ENCODE measurements at regions not wholly inside any gene's neighbourhood (a gene's known extent, or its start where the extent isn't known, plus 50 kb on each side); places are given as distances from the start of the nearest gene placed in this dataset.
A peak's percentile ranks its signal among the peaks of the same experiment; 100 is the strongest.
"Not testable (repeated sequence)": the region's sequence is repeated elsewhere in the genome, so short reads cannot be mapped to it uniquely, and the experiment has no call there.

- Histone ChIP-seq H3K4me2 (ENCODE audit: low read length) (peak overlapping the region; percentile 82), H3K27me3 (ENCODE audit: low read depth, low read length) (peaks cover 8% of the 10 kb centered on the region), H3K36me3 (replicated peaks; ENCODE audit: low read depth, low read length) (no peaks in the 10 kb centered on the region), H3K79me2 (ENCODE audit: low read length) (no peaks in the 10 kb centered on the region), H3K4me3 (ENCODE audit: low read length) (no peak overlapping the region; the same call in 1 of the 2 replicates), H3K4me1 (ENCODE audit: low read length) (peaks cover 7% of the 10 kb centered on the region), H3K27ac (ENCODE audit: low read length) (no peak overlapping the region), H4K20me1 (ENCODE audit: insufficient read depth, low read length) (no peaks in the 10 kb centered on the region), H2AFZ (ENCODE audit: low read depth, low read length) (peak overlapping the region; percentile 73; the same call in 1 of the 2 replicates), H3K9me3 (ENCODE audit: insufficient read depth, low read length) (no peaks in the 10 kb centered on the region), H3K9ac (ENCODE audit: low read length) (no peak overlapping the region)
- TF ChIP-seq, protein P1, sequence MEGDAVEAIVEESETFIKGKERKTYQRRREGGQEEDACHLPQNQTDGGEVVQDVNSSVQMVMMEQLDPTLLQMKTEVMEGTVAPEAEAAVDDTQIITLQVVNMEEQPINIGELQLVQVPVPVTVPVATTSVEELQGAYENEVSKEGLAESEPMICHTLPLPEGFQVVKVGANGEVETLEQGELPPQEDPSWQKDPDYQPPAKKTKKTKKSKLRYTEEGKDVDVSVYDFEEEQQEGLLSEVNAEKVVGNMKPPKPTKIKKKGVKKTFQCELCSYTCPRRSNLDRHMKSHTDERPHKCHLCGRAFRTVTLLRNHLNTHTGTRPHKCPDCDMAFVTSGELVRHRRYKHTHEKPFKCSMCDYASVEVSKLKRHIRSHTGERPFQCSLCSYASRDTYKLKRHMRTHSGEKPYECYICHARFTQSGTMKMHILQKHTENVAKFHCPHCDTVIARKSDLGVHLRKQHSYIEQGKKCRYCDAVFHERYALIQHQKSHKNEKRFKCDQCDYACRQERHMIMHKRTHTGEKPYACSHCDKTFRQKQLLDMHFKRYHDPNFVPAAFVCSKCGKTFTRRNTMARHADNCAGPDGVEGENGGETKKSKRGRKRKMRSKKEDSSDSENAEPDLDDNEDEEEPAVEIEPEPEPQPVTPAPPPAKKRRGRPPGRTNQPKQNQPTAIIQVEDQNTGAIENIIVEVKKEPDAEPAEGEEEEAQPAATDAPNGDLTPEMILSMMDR (IDR thresholded peaks at IDR 0.05; ENCODE audit: low read depth, low read length) = no peak
- no peak for TF ChIP-seq EZH2phosphoT487 (IDR thresholded peaks at IDR 0.05; ENCODE audit: low read depth)
These were observed 96.1 kb downstream of the ANKRD10 start for GRCh38 chr13:110818747-110819146.

DNA sequence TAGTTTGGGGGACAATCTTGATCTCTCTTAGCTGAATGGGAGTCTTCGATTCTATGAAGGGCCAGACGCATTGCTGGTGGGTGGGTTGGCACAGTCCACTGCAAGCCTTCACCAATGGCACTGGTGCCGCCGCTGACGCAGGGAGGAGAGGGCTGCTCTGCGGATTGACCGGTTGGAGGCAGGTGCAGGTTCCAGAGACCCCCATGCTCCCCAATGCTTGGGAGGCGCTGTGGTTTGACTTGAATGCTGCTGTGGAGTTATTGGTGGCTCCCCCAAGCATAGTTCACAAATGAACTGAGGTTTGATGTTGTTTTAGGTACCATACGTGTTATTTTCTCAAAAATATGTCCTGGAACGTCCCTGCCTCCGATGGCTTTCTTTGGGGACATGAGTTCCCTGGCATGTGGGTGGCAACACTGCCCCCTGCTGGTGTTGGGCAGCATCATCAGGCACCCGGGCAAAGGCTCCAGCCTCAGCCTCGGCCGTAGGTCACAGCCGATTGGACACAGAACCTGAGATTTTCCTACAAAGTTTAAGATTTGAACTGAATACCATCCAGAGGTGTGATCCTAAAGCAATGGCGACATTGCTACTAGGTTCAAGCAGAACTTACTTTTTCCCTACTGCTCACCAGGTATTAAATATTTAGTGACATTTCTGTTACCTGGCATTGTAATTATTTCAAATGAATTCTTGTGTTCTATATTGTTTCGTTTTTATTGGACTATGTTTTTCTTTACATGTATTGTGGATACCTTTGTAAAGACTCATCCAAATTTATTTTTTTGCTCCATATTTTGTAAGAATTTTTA, 95.5 kb downstream of the ANKRD10 start:
- peaks cover 8% of the 10 kb centered on the region for H3K27me3 ChIP-seq (ENCODE audit: low read depth, low read length)
- H2AFZ ChIP-seq (ENCODE audit: low read depth, low read length) = peak overlapping the region; percentile 73
- H3K36me3 ChIP-seq (replicated peaks; ENCODE audit: low read depth, low read length) = no peaks in the 10 kb centered on the region
- no peaks in the 10 kb centered on the region for H3K9me3 ChIP-seq (ENCODE audit: insufficient read depth, low read length)
- peaks cover 7% of the 10 kb centered on the region for H3K4me1 ChIP-seq (ENCODE audit: low read length)
- TF ChIP-seq, protein P1 (IDR thresholded peaks at IDR 0.05; ENCODE audit: low read depth, low read length) = peak; percentile 99
- no peak for TF ChIP-seq EZH2phosphoT487 (IDR thresholded peaks at IDR 0.05; ENCODE audit: low read depth)
- H3K27ac ChIP-seq (ENCODE audit: low read length) = no peak overlapping the region
- peak overlapping the region; percentile 82 for H3K4me2 ChIP-seq (ENCODE audit: low read length)
- no peaks in the 10 kb centered on the region for H3K79me2 ChIP-seq (ENCODE audit: low read length)
- H4K20me1 ChIP-seq (ENCODE audit: insufficient read depth, low read length) = no peaks in the 10 kb centered on the region
- no peak overlapping the region; the same call in 1 of the 2 replicates for H3K9ac ChIP-seq (ENCODE audit: low read length)
- H3K4me3 ChIP-seq (ENCODE audit: low read length) = peak overlapping the region; percentile 64

DNA sequence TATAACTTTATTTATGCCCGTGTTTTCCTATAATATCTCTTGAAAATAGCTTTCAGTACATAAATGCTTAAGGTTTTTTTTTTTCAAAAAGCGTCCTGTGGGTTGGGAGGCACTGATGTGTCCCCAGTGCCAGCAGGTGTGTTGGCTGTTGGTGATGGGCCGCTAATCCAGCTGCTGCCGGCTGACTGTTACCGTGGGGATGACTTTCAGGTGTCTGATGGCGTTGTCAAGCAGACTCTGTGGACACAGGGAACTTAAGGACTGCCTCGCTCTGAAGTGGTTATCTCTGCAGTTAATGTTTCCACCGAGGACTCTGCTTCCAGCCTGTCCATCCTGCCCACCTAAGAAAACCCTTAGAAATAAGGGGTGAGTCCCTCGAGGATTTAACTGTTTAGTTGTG, 94.5 kb downstream of the ANKRD10 start:
- Histone ChIP-seq H3K4me2 (ENCODE audit: low read length) (no peak overlapping the region), H3K27ac (ENCODE audit: low read length) (no peak overlapping the region), H3K36me3 (replicated peaks; ENCODE audit: low read depth, low read length) (no peaks in the 10 kb centered on the region), H3K79me2 (ENCODE audit: low read length) (no peaks in the 10 kb centered on the region), H3K4me1 (ENCODE audit: low read length) (peaks cover 7% of the 10 kb centered on the region), H3K9ac (ENCODE audit: low read length) (no peak overlapping the region), H3K4me3 (ENCODE audit: low read length) (no peak overlapping the region), H2AFZ (ENCODE audit: low read depth, low read length) (no peak overlapping the region), H3K27me3 (ENCODE audit: low read depth, low read length) (peaks cover 8% of the 10 kb centered on the region), H3K9me3 (ENCODE audit: insufficient read depth, low read length) (no peaks in the 10 kb centered on the region), H4K20me1 (ENCODE audit: insufficient read depth, low read length) (no peaks in the 10 kb centered on the region)
- no peak for TF ChIP-seq EZH2phosphoT487 (IDR thresholded peaks at IDR 0.05; ENCODE audit: low read depth)
- TF ChIP-seq, protein P1 (IDR thresholded peaks at IDR 0.05; ENCODE audit: low read depth, low read length) = no peak

DNA sequence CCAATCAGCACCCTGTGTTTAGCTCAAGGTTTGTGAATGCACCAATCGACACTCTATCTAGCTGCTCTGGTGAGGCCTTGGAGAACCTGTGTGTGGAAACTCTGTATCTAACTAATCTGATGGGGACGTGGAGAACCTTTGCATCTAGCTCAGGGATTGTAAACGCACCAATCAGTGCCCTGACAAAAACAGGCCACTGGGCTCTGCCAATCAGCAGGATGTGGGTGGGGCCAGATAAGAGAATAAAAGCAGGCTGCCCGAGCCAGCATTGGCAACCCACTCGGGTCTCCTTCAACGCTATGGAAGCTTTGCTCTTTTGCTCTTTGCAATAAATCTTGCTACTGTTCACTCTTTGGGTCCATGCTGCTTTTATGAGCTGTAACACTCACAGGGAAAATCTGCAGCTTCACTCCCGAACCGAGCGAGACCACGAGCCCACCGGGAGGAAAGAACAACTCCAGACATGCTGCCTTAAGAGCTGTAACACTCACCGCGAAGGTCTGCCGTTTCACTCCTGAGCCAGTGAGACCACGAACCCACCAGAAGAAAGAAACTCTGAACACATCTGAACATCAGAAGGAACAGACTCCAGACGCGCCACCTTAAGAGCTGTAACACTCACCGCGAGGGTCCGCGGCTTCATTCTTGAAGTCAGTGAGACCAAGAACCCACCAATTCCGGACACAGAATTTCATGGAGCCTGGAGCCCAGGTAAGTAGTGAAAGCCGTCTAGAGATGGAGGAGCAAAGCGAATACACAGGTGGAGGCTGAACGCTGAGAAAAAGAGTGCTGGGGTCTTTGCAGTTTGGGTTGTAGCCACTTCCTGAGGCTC, 92.8 kb downstream of the ANKRD10 start:
- H3K4me2 ChIP-seq (ENCODE audit: low read length); H3K9ac ChIP-seq (ENCODE audit: low read length); H3K4me3 ChIP-seq (ENCODE audit: low read length); H3K36me3 ChIP-seq (replicated peaks; ENCODE audit: low read depth, low read length); H3K27ac ChIP-seq (ENCODE audit: low read length); H3K4me1 ChIP-seq (ENCODE audit: low read length); H3K79me2 ChIP-seq (ENCODE audit: low read length); H2AFZ ChIP-seq (ENCODE audit: low read depth, low read length); H3K9me3 ChIP-seq (ENCODE audit: insufficient read depth, low read length); H3K27me3 ChIP-seq (ENCODE audit: low read depth, low read length); H4K20me1 ChIP-seq (ENCODE audit: insufficient read depth, low read length): not testable (repeated sequence)

All from OCI-LY3 (cell line).